GM21526 (cell line): ENCODE measurements at regions not wholly inside any gene's neighbourhood (a gene's known extent, or its start where the extent isn't known, plus 50 kb on each side); places are given as distances from the start of the nearest gene placed in this dataset.
"Not testable (repeated sequence)": the region's sequence is repeated elsewhere in the genome, so short reads cannot be mapped to it uniquely, and the experiment has no call there.

Experiments used
- ATAC-seq: cut with Tn5 transposase; IDR thresholded peaks from one replicate; pipeline ENCODE4 v1.9.1; 2021; ENCODE audit warnings: moderate library complexity; ENCODE audit not compliant: unreplicated experiment, low FRiP score

DNA sequence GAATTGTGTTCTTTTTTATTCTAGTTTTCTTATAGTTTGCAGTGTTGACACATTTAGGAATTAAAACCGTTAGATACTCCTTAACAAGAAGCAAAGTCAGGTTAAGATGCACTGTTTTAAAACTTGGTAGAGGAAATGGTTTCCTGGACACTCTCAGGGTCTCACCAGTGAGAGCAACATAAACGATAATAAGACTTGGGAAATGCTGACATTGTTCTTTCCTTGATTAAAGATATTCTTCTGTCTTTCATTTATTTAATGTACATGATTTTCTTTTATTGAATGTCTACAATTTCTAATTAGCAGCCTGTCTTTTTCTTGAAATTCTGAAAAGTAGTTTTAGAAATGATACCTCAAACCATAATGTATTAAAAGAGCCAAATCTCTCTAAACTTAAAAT, 707.9 kb upstream of the CHD1 start:
- no peak for ATAC-seq

DNA sequence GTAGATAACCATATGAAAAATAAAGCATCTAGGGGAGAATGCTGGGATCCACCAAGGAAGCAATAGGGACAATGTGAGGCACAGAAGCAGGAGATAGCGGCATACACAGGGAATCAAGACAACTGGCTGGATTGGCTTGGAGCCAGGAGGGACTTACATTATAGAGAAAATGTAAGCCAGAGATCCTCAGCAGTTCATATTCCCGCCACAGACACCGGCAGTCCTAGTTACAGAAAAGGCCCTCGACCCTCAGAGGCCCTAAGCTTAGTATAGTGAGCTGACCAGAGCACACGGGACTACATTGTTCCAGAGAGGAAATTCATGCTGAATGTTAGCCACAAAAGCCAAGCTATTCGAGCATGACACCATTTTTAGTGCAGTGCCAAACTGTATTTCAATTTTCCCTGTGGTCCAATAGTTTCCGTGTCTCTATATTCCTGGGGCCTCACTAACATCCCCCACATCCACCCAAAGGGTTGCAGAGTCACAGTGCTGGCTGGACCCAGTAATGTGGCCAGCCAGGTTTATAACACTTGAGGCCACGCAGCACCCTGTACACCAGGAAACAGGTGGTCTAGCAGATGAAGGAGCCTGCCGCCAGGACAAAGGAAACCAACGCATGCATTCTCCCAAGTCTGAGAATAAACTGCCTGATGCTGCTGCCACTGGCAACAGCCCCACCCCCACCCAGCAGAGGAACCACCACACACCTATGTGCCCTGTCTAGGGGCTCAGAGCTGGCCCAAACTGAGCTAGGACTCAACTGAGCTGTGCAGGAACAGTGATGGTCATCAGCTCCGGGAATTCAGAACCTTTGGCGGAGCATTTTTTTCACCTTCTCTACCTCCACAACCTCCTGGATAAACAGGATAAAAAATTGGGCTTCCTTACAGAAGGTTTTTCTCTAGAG, 693.2 kb upstream of the CHD1 start:
- no peak for ATAC-seq

DNA sequence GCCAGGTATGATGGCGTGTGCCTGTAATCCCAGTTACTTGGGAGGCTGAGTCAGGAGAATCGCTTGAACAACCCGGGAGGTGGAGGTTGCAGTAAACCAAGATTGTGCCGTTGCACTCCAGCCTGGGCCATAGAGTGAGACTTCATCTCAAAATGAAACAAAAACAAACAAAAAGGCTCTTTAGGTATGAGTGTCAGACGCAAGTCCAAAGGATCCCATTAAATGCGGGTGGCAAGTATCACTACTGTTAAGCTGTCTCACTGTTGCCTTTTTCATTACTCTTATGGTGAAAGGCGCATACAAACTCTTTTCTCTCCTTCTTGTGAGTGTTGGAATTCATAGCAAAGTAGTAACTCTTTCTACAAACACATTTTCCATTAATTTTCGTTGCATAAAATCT, 688.5 kb upstream of the CHD1 start:
- no peak for ATAC-seq

DNA sequence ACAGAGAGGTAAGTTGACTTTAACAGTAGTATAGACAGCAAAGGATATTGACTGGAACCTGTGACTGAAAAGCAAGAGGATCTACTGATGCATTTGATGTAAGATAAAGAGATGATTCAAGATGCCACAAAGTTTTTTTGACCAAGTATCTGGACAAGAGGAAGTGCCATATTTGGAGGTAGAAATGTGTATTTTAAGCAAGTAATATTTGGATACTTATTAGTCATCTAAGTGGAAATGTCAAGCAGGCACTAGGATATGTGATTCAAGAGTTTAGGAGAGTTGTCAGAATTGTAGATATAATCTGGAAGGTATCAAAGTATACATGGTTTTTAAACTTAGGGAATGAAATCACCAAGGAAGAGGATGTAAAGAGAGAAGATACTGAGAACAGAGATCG, 686.1 kb upstream of the CHD1 start:
- no peak for ATAC-seq

DNA sequence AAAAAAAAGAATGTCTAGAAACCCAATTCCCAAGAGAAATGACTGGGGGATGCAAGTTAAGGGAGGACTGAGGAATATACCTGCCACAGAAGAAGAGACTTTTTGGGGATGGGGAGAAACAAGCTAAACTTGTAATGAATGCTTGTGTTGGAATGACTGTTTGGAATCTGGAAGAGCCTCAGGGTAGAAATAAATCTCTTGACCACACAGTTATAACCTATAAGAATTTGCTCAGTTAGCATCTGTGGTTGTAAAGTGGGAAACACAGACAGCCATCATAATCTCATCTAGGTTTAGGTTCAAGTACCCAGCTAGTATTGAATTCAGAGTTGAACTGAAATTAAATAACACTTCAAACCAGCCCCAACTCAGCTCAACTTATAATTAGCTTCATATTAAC, 678.3 kb upstream of the CHD1 start:
- no peak for ATAC-seq

DNA sequence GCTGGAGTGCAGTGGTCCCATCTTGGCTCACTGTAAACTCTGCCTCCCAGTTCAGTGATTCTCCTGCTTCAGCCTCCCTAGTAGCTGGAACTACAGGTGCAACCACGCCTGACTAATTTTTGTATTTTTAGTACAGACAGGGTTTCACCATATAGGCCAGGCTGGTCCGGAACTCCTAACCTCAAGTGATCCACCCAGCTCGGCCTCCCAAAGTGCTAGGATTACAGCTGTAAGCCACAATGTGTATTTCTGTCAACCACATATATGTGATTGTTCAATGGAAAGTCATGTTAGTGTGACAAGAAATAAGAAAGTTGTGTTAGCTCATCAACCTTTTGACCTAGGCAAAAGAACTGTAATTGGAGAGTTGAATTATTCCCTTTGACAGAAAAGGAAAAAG, 677.1 kb upstream of the CHD1 start:
- ATAC-seq: no peak

DNA sequence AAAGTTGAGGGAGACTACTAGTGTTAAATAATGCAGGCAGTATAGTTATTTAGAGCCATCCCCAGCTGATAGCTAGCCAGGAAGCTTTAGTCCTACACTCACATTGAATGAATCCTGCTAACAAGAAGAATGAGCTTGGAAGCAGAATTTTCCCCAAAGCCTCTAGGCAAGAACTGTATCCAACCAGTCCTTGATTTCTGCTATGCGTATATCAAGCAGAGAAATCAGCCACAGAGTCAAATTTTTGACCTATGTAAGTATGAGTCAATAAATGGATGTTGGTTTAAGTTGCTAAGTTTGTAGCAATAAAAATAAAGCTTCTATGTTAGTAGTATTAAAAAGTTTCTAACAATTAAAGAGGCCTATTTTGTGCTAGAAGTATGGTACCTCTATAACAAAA, 672.1 kb upstream of the CHD1 start:
- no peak for ATAC-seq

DNA sequence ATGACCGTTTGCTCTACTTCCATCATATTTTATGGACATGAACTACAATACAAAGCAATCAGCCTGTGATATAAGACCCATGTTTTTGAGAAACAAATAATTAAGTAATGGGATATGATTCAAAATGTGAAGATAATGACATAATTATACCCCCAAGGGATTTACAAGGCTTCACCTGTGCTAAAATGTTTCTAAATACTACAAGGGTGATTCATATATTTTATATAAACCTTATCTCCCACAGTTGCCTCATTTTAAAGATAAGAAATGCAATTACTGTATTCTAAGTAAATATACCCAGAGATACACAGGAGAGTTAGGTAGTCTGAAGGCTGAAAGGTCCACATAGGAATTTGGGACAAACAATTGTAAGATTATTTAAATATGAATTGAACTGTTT, 662.0 kb upstream of the CHD1 start:
- ATAC-seq: no peak

DNA sequence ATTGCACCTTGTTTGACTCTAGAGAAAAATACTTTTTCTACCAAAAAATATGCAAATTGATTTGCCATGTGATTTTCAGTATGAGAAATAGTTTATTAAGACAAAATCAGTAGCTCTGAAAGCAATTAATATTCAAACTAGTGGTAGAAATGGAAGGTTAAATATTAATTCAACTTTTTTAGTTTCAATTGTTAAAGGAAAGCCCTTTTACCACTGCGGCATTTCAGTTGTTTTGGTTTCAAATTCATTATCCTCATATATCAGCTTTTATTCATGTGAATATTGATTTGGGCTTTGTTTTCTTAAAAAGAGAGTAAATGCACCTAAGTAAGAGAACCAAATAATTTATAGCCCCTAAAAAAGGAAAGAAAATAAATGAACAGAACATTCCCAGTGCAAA, 660.6 kb upstream of the CHD1 start:
- no peak for ATAC-seq

DNA sequence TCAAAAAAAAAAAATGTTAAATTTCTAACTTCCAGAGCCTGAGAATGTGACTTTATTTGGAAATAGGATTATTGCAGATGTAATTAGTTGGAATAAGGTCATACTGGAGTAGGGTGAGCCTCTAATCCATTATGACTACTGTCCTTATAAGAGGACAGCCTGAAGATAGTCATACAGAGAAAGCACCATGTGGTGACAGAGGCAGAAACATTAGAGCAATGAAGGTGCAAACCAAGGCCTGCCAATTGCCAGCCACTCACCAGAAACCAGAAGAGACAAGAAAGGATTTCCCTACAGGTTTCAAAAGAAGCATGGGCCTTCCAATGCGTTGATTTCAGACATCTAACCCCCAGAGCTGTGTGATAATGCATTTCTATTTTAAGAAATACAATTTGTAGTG, 659.2 kb upstream of the CHD1 start:
- no peak for ATAC-seq

DNA sequence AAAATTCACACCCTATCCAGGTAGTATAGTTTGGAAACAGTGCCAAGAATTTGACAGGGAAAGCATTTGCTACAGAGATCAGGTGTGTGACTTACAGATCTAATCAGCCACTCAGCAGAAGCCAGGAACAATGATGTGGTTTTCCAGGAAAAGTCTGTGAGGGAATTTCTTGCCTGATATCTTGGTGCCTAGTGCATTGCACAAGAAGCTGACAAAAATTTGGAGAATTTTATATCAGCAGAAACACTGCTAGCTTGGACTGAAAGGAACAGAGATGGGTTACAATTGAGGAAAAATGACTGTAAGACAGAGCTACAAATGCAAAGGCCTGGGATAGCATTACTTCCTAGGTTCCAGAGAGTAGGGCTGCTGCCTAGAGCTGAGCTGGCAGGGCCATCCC, 658.1 kb upstream of the CHD1 start:
- no peak for ATAC-seq

DNA sequence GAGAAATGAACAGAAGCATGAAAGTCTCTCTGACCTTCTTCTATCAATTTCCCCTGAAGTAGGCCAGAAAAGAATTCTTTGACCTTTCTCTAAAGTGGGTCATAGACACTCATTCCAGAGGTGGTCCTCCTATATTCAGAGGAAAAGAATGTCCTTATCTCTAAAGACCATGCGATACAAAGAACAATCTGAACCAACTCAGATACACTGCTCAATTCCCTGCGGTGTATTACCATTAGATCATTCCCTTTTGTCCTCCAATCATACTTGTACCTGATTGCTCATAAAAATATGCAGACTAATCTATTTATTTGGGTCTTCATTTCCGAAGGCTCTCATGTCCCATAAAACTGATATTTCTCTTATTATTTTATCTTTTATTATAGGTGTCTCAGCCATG, 652.4 kb upstream of the CHD1 start:
- ATAC-seq: not testable (repeated sequence)

DNA sequence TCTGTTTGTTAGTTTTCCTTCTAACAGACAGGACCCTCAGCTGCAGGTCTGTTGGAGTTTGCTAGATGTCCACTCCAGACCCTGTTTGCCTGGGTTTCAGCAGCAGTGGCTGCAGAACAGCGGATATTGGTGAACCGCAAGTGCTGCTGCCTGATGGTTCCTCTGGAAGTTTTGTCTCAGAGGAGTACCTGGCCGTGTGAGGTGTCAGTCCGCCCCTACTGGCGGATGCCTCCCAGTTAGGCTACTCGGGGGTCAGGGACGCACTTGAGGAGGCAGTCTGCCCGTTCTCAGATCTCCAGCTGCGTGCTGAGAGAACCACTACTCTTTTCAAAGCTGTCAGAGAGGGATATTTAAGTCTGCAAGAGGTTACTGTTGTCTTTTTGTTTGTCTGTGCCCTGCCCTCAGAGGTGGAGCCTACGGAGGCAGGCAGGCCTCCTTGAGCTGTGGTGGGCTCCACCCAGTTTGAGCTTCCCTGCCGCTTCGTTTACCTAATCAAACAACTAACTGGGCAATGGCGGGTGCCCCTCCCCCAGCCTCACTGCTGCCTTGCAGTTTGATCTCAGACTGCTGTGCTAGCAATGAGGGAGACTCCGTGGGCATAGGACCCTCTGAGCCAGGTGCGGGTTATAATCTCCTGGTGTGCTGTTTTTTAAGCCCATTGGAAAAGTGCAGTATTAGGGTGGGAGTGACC, 634.3 kb upstream of the CHD1 start:
- ATAC-seq: not testable (repeated sequence)

DNA sequence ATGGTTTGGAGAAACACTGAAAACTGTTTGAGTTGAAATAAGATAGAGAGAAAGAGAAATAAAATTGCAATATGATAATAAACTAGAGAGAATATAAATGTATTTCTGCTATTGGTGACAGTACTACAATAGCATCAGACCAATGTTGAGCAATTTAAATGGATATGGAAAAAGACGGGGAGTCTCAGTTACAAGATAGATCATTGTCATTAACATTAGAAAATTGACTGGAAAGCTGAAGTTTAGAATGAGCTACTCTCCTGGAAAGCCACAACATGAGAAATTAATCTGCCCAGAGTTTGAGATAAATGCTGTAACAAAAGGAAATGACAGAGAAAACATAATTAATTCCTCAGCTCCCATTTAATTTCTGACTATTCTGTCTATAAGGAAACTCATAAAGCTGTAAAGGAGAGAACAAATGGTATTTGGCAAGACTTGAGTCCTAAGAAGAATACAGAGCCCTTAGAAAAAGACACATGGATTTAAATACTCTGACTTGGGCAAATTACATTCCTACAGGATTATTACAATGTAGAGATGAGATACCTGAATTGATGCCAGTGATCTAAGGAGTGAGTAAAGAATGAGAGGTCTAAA, 624.5 kb upstream of the CHD1 start:
- ATAC-seq: no peak

DNA sequence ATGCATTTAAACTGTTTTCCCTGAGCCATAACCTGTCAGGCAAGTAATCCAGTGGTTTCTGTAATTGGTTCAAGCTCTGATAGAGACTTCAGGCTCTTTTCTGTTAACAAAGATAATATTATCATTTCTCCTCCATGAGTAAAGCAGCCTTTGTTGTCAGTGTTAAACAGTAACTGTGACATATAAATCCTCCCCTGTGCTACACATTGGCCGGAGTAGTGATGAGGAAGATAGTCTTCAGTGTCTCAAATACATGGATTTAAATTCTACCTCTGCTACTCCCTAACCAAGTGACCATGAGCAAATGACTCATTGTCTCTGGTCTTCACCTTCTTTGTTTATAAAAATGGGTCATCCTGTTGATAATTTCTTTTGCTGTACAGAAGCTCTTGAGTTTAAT, 615.5 kb upstream of the CHD1 start:
- ATAC-seq: no peak

DNA sequence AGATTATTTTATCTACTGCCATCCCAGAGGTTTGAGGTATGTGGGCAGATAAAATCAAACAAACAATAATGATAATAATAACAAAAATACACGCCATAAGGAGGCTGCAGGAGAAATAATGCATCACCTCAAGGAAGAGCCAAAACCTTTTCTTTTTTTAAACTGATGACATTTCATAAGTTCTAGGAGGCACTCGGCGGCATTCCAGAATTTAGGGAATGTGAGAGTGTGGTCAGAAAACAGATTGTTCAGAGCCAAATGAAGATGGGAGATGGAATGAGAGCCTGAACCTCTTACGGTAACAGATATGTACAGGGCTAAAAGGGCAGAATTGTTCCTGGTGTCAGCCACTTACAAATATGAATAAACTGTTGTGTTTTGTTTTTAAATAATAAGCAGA, 615.0 kb upstream of the CHD1 start:
- ATAC-seq: no peak

DNA sequence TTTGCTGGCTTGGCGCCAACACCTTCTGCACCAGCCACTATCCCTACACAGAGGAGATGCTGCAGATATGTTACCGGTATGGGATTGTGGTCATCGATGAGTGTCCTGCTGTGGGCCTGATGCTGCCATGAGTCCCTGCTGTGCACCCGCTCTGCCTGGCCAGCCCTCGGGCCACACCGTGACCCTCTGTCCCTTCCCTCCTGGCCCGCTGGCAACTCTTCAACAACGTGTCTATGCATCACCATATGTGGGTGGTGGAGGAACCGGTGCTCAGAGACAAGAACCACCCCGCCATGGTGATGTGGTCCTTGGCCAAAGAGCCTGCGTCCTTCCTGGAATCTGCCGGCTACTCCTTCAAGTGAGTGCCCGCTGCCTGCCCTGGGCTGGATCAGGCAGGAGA, 605.4 kb upstream of the CHD1 start:
- not testable (repeated sequence) for ATAC-seq

DNA sequence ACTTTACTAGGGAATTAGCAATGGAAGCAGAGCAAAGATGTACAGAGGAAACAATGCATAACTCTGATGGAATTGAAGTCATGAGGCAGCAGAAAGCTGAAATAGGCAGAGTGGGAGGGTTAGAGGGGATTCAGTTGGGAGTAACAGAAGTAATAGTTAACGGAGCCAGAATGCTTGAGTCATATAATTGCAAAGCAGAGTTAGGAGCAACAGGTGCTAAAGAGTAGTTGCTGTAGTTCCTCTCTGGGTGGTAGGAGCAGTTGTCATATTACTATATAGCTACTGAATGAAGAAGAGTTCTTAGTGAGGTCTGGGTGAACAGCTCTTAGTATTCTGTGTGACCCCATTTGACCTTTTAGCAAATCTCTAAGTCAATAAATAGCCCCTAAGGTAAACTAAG, 592.9 kb upstream of the CHD1 start:
- ATAC-seq: not testable (repeated sequence)

DNA sequence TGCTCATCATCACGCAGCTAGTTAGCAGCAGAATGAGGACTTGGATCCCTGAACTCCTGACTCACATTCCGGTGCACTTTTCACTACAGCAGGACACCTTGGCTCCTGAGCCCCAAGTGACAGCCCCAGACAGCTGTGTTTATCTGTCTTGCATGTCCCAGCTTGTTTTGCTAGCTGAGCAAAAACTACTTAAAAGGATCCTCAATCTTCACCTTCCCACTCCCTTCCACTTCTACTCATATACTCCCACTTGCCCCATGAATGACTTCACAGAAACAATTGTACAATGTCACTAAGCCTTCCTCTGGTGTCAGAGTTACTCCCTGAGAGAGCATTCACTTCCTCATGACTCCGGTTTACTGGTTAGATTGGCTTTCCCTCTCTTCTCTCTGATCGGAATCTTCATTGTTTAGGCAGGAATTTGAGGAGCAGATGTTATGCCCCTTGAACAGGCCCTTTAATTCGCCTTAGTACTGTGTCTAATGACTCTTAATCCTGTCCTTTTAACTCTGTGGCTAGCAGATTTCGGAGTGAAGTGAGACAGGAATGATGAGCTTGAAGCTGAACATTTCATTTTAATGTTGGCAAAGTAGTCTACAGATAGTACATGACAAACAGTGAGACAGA, 587.2 kb upstream of the CHD1 start:
- not testable (repeated sequence) for ATAC-seq

DNA sequence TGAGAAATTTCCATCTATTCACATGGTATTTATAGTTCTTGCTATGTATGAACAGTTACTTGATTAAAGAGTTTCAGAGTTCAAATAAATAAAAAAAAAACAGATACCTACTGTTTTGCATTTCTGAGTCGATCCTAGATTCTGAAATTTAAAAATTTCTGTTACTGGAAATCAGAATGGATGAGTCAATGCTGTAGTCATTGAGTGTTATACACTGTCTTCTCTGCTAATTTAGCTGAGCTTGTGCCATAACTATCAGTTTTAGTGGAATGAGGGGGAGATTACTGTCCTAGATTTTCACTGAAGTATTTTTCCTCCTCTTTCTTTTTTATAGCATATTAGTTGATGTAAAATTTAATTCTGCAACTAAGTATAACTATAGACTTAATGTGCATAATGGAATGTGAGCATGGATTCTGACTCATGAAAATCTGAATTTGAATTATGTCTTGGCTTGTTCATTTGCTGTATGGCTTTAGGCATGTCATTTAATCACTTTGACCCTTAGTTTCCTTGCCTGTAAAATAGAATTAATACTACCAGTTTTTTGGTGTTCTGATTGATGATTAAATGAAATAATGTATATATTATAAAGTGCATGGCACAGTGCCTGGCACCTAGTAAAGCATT, 581.5 kb upstream of the CHD1 start:
- ATAC-seq: not testable (repeated sequence)

DNA sequence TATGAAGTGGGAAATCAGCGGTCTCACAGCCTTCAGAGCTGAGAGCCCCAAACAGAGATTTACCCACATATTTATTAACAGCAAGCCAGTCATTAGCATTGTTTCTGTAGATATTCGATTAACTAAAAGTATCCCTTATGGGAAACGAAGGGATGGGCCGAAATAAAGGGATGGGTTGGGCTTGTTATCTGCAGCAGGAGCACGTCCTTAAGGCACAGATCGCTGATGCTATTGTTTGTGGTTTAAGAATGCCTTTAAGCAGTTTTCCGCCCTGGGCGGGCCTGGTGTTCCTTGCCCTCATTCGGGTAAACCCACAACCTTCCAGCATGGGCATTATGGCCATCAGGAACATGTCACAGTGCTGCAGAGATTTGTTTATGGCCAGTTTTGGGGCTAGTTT, 580.3 kb upstream of the CHD1 start:
- ATAC-seq: not testable (repeated sequence)
